ENCODE measurements at regions not wholly inside any gene's neighbourhood (a gene's known extent, or its start where the extent isn't known, plus 50 kb on each side); places are given as distances from the start of the nearest gene placed in this dataset.
A peak's percentile ranks its signal among the peaks of the same experiment; 100 is the strongest.

- no peak overlapping the region for H3K4me3 ChIP-seq
- peaks cover 0 to 19% of the 10 kb centered on the region in 2 donors for H3K4me1 ChIP-seq
- no peaks in the 10 kb centered on the region for H3K9me3 ChIP-seq
- TF ChIP-seq CTCF (IDR thresholded peaks at IDR 0.05), result no peak
- H3K27ac ChIP-seq, result no peak overlapping the region
- DNase-seq (ENCODE audit: low spot score), result no peak
- H3K27me3 ChIP-seq, result no peaks in the 10 kb centered on the region
- no peaks in the 10 kb centered on the region for H3K36me3 ChIP-seq
These were observed 104.8 kb upstream of the SLC45A1 start for GRCh38 chr1:8213136-8213535.

GRCh38 chr1:8212580-8213031 lies 105.3 kb upstream of the SLC45A1 start:
- Histone ChIP-seq H3K9me3 (no peaks in the 10 kb centered on the region), H3K27me3 (no peaks in the 10 kb centered on the region), H3K36me3 (no peaks in the 10 kb centered on the region), H3K27ac (no peak overlapping the region), H3K4me1 (peaks cover 0 to 17% of the 10 kb centered on the region in 2 donors), H3K4me3 (no peak overlapping the region)
- DNase-seq (ENCODE audit: low spot score), result no peak
- no peak for TF ChIP-seq CTCF (IDR thresholded peaks at IDR 0.05)

DNA sequence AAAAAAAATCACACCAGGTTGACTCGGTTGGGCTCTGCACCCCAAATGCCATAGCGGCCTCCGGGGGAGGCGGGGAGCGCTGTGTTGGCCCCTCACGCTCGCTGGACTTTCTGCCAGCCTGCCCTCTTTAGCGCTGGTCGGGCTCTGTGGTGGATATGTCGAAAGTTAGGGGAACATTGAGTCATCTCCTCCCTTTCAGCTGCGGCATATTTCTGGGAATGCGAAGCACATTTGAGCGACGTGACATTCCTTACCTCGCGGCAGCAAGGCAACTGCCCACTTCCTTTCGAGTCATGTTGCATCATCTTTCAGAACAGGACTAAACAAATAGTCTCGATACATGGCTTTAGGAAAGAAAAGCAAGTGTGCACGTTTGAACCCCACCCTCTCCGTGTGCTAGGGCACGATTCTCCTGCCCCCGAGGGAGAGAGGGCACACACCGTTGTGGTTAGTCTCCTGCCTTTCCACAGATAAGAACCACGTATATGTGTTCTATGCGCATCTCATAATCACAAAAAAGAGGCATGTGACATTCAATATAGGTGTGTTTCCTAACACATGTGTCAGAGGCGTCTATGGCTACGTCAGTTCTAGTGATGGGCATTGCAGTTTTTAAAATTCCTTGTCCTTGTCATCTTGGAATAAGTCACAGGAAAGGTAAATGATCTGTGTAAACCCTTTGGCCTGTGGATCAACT lies 105.9 kb upstream of the SLC45A1 start:
- Histone ChIP-seq H3K27ac (peak overlapping the region in 1 of 2 donors; percentile 51), H3K4me1 (peaks cover 0 to 12% of the 10 kb centered on the region in 2 donors), H3K4me3 (no peak overlapping the region), H3K9me3 (no peaks in the 10 kb centered on the region), H3K36me3 (no peaks in the 10 kb centered on the region), H3K27me3 (no peaks in the 10 kb centered on the region)
- DNase-seq (ENCODE audit: low spot score), result peak; percentile 76
- TF ChIP-seq CTCF (IDR thresholded peaks at IDR 0.05), result no peak

DNA sequence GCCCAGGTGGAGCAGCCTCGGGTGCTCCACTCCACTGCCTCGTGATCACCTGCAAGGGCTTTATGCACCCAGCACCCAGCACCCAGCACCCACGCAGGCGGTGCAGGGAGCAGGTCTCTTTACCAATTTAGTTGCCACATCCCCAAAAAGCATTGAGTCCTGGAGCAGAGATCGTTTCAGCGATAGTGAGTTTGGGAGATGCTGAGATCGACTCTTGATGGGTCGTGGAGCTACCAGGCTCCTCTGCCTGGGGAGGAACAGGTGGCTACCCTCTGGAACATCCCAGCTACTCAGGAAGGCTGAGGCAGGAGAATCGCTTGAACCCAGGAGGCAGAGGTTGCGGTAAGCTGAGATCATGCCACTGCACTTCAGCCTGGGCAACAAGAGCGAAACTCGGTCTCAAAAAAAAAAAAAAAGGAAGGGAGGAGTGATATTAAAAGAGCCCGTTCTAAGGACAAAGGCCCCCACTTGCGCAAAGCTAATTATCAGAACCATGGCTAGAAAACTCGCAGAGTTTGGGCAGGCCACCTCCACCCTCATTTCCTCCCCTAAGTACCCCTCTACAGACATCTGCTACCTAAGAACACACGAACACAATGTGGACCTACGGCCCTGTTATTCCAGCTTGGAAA lies 106.5 kb upstream of the SLC45A1 start:
- no peak for DNase-seq (ENCODE audit: low spot score)
- H3K36me3 ChIP-seq, result no peaks in the 10 kb centered on the region
- peaks cover 0 to 6% of the 10 kb centered on the region in 2 donors for H3K4me1 ChIP-seq
- peak overlapping the region in 1 of 2 donors; percentile 51 for H3K27ac ChIP-seq
- H3K4me3 ChIP-seq, result no peak overlapping the region
- H3K9me3 ChIP-seq, result no peaks in the 10 kb centered on the region
- no peaks in the 10 kb centered on the region for H3K27me3 ChIP-seq
- no peak for TF ChIP-seq CTCF (IDR thresholded peaks at IDR 0.05)

DNA sequence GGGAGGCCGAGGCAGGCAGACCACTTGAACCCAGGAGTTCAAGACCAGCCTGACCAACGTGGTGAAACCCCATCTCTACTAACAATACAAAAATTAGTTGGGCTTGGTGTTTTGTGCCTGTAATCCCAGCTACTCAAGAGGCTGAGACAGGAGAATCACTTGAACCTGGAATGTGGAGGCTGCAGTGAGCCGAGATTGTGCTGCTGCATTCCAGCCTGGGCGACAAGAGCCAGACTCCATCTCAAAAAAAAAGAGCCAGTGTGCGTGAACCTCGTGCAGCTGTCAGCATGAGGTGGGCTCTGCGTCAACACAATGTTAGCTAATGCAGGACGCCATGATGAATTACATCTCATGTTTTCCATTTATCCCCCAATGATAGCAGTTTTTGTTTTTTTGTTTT lies 110.7 kb upstream of the SLC45A1 start:
- Histone ChIP-seq H3K36me3 (no peaks in the 10 kb centered on the region), H3K4me1 (peaks cover 0 to 18% of the 10 kb centered on the region in 2 donors), H3K4me3 (no peak overlapping the region), H3K9me3 (no peaks in the 10 kb centered on the region), H3K27ac (no peak overlapping the region), H3K27me3 (no peaks in the 10 kb centered on the region)
- DNase-seq (ENCODE audit: low spot score), result no peak
- no peak for TF ChIP-seq CTCF (IDR thresholded peaks at IDR 0.05)

Measured in right atrium auricular region (tissue), 2 donors.